Activated CD4-positive, alpha-beta T cell treated with anti-CD3 and anti-CD28 coated beads for 1 hour (primary cell): ENCODE measurements at regions not wholly inside any gene's neighbourhood (a gene's known extent, or its start where the extent isn't known, plus 50 kb on each side); places are given as distances from the start of the nearest gene placed in this dataset.
"Not testable (repeated sequence)": the region's sequence is repeated elsewhere in the genome, so short reads cannot be mapped to it uniquely, and the experiment has no call there.

Experiments
- DNase-seq: peaks from one replicate; pipeline ENCODE4 v3.0.0-alpha.2; 2020

DNA sequence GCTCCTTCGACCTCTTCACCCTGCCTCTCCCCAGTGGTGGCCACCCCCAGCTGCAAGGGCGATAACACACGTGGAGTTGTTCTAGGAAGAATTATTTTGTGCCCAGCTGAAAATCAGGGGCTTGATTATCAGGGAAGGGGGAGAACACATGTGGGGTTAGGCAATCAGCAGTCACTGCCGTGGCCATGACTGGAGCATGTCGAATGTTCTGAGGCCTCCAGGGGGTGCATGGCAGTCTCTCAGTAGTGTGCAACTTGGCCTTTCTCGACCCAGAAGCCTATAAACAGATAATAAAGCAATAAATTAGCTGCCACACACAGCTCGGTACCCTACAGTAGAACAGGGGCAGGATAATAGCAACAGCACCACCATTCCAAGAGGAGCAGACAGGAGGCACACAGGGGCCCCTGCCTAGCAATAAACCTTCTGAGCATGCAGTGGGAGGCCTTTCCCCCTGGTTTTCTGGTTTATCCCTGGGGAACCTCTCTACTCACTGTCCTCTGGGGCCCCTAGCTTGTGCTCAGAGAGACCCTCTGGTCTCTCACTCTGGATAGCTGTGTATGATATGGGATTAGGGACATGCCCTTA is 308.2 kb upstream of the PLGLB2 start:
- not testable (repeated sequence) for DNase-seq

DNA sequence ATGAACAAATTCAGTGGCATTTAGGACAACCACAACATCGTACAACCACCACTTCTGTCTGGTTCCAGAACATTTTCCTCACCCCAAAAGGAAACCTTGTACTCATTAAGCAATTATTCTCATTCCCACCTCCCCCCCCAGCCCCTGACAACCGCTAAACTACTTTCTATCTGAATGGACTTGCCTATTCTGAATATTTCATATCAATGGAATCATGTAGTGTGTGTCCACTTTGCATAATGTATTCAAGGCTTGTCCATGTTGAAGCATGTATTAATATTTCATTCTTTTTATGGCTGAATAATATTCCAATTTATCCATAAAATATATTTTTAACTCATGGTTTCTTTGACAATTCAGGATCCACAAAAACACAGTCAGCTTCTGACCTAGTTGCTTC is 307.2 kb upstream of the PLGLB2 start:
- not testable (repeated sequence) for DNase-seq

DNA sequence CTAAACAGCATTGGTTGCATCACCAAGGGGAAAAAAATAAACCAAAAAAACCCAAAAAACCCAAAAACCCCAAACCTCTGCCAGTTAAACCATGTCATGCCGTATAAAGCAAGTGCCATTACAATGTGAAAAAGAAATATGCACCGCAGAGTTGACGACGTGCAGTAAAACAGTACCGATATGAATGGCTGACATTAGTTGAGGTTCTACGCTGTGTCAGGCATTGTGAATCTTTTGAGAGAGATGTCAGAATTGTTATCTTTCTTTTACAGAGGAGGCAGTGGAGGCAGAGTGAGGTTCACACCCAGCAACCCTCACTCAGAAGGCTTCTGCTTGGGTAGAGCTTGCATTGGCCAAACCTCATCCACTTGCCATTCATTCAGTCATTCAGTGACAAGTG is 306.5 kb upstream of the PLGLB2 start:
- DNase-seq = not testable (repeated sequence)

DNA sequence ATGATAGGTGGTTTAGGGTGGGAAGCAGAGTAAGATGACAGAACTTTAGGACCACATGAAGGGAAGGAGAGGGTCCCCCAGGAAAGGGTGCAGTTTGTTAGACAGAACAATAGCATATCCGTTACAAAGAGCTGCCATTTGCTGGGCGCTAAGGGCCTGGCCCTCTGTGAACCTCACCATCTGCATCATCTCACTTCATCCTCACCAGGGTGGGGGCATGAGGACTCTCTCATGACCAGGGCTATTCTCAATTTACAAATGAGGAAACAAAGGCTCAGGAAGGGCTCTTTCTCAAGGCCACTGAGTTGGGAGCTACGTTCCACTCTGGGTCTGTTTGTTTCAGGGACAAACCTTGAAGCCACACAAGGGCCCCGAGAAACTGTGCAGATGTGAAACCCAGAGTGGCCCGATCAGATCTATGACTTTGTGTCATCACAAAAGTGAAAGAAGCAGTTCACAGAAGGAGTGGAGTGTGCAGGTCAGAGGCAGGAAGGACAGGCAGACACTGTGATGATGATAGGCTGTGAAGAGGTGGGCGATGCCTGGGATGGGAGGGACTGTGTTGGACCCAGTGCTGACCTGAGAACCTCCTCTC is 304.8 kb upstream of the PLGLB2 start:
- not testable (repeated sequence) for DNase-seq

DNA sequence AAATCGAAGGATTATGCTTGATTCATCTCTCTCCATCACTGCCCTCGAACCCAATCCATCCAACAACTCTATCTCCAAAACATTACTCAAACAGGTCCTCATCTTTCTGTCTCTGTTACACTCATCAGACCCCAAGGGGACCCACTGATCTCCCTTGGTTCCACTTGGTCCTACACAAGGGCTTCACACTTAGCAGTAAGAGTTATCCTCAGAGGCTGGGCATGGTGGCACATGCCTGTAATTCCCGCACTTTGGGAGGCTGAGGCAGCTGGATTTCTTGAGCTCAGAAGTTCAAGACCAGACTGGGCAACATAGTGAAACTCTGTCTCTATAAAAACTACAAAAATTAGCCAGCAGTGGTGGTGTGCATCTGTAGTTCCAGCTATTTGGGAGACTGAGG is 302.9 kb upstream of the PLGLB2 start:
- DNase-seq = not testable (repeated sequence)

DNA sequence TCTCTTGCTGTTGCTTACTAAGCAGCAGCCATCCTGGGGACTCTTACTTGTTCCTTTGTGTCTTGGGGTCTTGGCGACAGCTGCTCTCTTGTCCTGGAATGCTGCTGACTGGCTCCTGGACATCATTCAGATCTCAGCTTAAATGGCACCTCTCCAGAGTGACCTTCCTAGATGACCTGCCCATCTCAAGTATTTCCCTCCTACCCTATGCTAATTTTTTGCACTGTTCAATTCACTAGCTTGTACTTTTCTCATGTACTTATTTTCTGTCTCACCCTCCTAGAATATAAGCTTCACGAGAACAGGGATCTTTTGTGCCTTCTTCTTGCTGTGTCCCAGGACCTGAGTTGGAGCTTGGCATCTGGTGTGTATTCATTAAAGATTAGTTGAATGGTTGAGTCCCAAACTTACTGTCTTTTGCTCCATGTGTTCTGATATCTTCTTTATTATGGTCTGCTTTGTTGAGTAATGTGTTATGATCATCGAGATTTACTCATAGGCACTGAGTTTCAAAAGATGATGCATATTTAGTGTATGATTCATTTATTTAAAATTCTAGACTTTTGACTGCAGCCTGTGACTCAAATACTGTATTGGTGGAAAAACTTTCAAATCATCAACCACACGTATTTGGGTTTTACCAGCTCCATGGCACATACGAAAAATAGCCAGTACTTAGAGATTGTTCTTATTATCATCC is 302.1 kb upstream of the PLGLB2 start:
- not testable (repeated sequence) for DNase-seq

DNA sequence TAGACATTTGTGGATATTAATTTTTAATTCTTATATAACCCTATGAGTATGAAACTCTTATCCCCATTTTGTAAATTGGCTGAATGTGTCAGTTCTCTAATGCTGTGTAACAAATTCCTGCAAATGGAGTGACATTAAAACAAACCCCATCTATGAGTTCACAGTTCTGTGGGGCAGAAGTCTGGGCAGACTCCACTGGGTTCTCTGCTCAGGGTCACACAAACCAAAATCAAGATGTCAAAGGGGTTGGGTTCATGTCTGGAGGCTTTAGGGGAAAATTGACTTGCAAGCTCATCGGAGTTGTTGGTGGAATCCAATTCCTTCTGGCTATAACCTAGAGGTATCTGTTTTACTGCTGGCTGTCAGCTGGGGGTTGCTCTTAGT is 301.6 kb upstream of the PLGLB2 start:
- not testable (repeated sequence) for DNase-seq

DNA sequence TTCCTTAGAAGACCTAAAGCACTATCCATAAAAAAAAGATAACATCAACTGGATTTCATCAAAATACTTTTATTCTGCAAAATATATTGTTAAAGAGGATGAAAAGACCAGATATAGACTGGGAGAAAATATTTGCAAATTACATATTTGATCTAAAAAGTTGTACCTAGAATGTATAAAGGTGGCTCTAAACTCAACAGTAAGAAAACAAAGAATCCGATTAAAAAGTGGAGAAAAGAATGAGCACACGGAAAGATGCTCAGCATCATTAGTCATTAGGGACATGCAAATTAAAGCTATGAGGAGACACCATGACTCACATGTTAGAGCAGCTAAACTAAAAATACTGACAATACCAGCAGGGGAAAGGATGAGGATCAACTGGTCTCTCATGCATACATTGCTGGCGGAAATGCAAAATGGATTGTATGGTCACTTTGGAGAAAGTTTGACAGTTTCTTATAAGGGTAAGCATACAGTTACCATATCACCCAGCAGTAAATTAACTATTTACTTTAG is 298.4 kb upstream of the PLGLB2 start:
- not testable (repeated sequence) for DNase-seq

DNA sequence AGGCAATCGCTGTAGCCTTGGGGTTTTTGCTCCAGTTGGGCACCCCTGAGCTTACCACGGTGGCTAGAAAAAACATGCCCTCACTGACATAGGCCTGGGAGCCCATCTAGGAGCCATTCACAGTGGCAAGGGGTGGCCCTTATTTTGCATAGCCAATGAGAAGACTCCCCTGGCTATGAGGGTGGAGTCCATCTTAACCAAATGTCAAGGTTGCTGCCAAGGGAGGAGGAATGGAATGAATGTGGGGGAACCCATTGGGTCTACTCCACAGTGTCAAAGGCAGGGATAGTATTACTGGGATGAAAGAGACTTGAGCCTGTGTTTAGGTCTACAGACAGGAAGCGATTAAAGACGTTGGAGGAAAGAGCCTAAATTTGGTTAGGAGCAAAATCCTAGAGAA is 295.7 kb upstream of the PLGLB2 start:
- DNase-seq = not testable (repeated sequence)

DNA sequence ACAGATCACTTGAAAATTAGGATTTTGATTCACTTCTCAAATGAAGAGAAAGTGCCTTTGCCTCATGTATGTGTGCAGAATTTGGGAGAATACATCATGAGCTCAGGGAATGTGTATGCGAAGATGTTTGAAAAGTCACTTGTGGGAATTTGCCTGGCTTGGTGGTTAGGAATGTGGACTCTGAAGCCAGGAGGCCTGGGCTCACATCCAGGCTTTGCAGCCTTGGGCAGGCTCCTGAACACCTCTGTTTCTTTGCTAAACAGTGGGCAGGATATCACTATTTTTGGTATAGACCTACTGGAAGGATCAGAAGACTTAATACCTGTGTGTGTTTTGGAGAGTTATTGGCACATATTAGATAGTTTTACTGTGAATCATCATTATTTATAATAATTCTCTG is 295.0 kb upstream of the PLGLB2 start:
- not testable (repeated sequence) for DNase-seq

DNA sequence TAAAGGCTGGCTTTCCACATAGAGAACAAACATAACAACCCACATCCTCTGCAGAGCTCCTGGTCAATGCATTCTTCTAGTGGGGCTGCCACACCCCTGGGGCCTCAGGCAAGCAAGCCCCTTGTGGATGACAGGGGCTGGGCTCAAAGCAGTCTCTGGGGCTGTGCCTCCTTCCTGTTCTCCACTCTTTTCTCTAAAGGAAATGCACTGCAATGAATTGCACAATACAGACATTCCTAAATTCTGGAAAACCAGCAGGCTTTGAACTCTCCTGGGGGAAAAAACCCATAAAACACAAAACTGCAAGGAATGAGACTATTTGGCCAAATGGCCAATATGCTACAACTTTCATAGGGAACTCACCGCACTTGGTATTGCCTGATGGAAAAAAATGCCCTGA is 293.9 kb upstream of the PLGLB2 start:
- not testable (repeated sequence) for DNase-seq

DNA sequence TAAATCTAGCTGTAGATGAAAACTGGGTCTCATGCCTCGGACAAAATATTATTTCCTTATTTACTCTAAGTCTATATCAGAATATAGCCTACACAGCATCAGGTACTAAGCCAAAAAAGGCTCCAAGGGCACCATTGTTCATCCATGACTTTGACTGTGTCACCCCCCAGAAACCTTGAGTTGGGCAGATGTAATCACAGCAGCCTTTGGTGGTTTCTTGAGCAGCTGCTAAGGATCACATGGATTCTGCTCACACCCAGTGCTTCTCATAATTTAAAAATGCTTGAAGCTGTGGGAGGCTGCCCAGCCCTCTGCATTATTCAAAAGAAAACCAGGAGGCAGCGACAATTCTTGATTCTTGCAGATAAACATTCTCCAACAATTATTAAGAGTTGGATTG is 293.5 kb upstream of the PLGLB2 start:
- DNase-seq = not testable (repeated sequence)

DNA sequence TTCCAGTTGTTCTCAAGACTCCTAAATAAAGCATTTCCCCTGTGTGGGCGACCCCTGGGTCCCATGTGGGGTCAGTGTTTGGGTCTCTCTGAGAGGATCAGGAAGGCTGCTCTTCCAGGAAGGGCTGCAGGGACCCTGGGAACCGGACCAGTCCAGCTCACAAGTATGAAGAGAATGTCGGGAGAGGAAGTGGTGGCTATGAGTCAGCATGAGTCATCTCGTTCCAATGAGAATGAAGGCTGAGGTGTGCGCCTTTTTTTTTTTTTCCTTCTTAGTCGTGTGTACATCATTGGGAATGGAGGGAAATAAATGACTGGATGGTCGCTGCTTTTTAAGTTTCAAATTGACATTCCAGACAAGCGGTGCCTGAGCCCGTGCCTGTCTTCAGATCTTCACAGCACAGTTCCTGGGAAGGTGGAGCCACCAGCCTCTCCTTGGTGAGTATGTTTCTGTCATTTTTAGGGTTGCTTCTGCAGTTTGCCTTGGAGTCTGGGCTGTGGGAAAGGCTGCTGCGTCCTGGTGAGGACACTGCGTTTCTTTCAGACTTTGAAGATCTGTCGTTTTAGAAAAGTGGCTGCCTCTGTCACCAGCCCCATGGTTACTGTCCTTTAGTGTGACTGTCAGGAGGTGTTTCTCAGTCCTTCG is 292.6 kb upstream of the PLGLB2 start:
- DNase-seq = not testable (repeated sequence)

DNA sequence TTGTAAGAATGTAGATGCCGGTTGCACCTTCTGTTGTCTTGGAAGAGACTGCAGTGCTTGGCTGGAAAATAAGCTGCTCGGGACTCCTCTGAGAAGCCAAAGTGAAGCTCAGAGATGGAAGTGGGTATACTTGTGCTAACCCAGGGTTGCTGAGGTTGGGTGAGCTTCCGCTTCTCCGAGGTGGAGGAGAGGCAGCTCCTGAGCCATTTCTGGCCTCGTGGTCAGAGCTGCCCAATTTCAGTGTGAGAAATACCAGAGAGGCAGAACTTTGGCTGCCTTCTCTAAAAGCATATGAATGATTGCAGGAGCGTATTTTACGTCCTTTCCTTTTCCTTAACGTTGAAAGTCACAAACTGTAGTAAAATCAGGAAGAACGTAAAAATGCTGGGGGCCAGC is 292.0 kb upstream of the PLGLB2 start:
- DNase-seq = not testable (repeated sequence)

DNA sequence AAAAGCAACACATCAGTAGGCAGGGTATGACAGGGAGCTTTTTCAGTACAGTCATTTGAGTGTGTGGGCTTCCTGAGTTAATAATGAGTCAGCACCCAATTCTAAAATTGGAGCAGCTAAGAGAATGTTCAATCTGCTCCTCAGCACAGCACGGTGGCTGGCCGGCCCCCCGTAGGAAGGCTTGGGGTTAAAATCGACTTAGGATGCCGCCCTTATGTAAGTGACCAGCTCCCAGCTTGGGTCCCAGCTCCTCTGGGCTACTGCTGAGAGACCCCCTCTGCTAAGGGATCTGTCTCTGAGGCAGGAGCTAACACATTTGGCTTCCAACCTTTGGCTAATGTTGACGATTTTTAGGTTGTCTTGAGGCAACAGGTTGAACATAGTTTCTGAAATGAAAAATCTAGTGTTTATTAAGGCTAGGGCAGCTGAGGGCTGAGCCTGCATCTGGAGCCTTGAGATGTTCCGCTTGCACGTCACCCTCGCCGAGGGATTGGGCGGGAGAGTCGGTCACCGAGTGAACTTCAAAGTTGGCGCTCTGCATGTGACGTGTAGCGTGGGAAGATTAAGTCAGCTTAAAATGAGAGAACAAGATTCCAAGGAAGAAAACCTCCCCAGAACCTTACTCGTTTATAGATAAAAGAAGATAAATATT is 291.3 kb upstream of the PLGLB2 start:
- DNase-seq = not testable (repeated sequence)

DNA sequence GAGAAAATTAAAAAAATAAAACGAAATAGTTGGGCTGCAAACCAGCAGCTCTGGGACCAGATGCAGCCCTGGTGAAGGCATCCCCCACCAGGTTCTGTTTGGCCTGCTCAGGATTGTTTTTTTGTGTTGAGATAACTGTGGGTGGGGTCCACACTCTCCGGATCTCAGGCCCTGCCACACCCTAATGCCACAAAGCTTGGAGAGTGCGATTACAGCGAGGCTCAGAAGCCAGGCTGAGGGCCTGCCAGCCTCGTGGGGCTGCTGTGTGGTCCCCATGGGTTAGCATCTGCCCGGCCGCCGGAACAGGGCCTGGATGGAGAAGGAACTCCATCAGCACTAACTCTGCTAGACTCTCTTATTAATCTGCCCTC is 290.8 kb upstream of the PLGLB2 start:
- not testable (repeated sequence) for DNase-seq

DNA sequence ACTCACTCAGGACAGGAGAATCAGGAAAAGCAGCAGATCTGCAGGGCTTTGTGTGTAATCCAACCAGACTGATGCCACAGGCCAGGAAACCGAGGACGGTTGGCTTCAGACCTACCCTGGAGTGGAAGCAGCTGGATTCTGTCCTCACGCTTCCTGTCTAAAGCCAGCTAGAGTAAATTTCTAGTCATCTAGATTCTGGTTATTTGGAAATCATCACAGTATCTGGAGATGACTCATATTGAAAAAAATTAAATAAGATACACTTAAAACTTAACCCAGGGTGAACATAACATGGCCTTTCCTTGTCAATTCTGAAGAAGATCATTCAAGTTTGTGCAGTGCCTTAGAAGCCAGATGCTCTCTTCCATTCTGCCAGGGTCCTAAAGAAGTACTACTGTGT is 288.9 kb upstream of the PLGLB2 start:
- DNase-seq = not testable (repeated sequence)

DNA sequence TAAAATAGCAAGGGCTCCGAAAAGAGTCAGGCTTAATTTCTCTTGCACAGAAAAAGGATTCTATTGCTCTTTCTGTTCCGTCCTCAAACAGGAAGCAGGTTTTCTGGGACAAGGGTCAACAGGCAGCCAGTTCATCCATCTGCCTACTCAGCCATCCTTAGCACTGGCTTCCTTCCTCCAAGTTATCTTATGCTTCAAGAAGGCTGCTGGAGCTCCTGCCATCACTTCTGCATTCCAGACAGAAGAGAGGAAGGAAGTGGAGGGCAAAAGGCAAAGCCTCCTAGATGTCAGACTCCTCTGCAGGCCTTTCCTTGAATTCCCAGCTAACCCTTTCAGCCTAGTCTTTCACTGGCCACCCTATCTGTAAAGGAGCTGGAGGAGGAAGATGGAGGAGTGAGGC is 287.8 kb upstream of the PLGLB2 start:
- not testable (repeated sequence) for DNase-seq

DNA sequence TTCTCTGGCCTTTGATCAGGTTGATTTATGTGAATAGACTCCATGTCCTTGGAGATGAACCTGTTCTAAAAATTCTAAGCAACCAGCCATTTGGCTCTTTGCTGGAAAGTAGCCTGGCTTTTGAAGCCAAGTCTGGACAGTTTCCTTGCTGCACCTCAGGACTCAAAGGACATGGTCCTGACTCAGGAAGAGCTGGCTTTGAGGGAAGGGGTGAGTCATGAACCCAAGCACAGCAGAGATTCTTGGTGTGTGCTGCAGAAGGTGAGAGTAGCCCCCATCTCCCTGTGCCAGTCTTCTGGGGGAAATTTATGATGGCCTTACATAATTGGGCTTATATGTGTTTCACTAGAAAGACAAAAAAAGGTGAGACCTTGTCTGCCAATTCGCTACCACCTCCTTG is 287.2 kb upstream of the PLGLB2 start:
- not testable (repeated sequence) for DNase-seq

DNA sequence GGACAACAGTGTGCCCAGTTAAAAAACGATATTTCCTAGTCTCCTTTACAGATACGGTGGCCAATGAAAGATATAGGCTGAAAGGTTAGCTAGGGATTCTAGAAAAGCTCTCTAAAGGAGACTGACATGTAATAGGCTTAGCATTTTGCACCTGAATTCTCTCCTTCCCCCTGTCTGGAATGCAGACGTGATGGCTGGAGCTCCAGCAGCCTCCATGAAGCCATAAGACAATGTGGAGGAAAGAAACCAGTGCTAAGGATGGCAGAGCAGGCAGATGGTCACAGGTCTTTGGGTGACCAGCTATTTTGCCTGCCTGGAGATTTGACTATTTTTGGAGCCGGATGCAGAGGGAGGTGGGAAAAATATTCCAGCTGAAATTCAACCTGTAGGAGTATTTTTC is 286.2 kb upstream of the PLGLB2 start:
- not testable (repeated sequence) for DNase-seq

DNA sequence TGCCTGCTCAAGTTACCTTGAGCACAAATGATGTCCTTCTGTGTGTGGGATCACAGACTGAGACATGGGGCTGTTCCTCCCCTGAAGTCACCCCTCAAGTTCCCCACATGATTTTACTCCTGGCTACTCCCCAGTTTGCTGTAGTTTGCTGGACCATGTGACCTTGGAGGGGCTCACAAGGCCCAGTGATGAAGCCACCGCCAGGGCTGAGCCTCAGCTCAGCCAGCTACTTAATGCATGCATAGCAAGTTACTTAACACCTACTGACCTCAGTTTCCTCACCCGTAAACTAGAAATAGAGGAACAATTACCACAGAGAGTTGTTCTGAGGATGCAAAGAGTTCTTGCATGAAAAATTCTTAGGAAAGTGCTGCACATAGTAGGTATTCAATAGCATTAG is 283.7 kb upstream of the PLGLB2 start:
- DNase-seq = not testable (repeated sequence)

DNA sequence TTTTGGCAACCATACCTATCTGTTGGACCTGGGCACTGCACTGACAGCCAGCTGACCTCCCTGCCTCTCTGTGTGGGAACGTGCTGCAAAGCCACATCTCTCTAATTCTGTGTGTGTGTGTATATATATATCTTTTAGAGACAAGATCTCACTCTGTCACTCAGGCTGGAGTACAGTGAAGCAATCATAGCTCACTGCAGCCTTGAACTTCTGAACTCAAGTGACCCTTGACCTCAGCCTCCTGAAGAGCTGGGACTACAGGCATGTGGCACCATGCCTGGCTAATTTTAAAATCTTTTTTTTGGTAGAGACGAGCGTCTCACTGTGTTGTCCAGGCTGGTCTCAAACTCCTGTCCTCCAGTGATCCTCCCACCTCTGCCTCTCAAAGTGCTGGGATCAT is 282.2 kb upstream of the PLGLB2 start:
- not testable (repeated sequence) for DNase-seq

DNA sequence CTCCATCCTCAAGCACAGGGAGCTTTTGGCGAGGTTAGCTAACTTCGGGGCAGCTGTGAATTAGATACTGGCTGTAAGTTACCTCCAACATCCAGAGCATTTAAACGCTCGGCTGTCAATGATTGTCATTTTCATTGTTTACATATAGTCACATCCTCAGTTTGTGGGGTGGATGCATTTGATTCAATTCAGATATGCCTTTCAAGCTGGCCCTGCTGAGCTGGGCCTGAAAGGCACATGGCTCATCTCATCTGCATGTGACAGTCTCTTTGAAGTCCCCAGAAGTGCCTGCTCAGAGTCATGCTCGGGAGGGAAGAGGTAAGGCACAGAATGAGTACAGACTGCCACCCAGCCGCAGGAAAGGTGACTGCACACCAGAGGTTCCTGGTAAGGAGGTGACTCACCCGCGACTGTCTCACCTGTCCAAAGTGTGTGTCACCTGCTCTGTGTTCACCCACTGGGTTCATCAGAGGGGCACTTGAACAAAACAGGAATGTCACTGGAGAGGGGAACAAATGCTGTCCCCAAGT is 281.2 kb upstream of the PLGLB2 start:
- DNase-seq = peak; percentile 66
